ENCODE measurements at regions not wholly inside any gene's neighbourhood (a gene's known extent, or its start where the extent isn't known, plus 50 kb on each side); places are given as distances from the start of the nearest gene placed in this dataset.

GRCh38 chr12:111028830-111029229 lies 108.5 kb upstream of the MYL2 start:
- no peak for DNase-seq (ENCODE audit: low read depth in 1 of 2, low spot score in 1 of 2)

GRCh38 chr12:111027431-111027830 lies 107.1 kb upstream of the MYL2 start:
- no peak for DNase-seq (ENCODE audit: low read depth in 1 of 2, low spot score in 1 of 2)

- DNase-seq (ENCODE audit: low read depth in 1 of 2, low spot score in 1 of 2): no peak
Observed at GRCh38 chr12:111025792-111026430, 105.5 kb upstream of the MYL2 start.

GRCh38 chr12:111025301-111025700 lies 104.9 kb upstream of the MYL2 start:
- no peak for DNase-seq (ENCODE audit: low read depth in 1 of 2, low spot score in 1 of 2)

GRCh38 chr12:111024205-111024801 lies 103.9 kb upstream of the MYL2 start:
- DNase-seq (ENCODE audit: low read depth in 1 of 2, low spot score in 1 of 2): peak; percentile 11 to 17

GRCh38 chr12:111022386-111022785 lies 102.0 kb upstream of the MYL2 start:
- no peak for DNase-seq (ENCODE audit: low read depth in 1 of 2, low spot score in 1 of 2)

GRCh38 chr12:111014547-111014946 lies 94.2 kb upstream of the MYL2 start:
- DNase-seq (ENCODE audit: low read depth in 1 of 2, low spot score in 1 of 2): no peak

- DNase-seq (ENCODE audit: low read depth in 1 of 2, low spot score in 1 of 2): no peak
Observed at GRCh38 chr12:111012918-111013317, 92.5 kb upstream of the MYL2 start.

- no peak for DNase-seq (ENCODE audit: low read depth in 1 of 2, low spot score in 1 of 2)
Observed at GRCh38 chr12:111011999-111012600, 91.7 kb upstream of the MYL2 start.

GRCh38 chr12:111010916-111011657 lies 90.7 kb upstream of the MYL2 start:
- no peak for DNase-seq (ENCODE audit: low read depth in 1 of 2, low spot score in 1 of 2)

GRCh38 chr12:111010061-111010460 lies 89.7 kb upstream of the MYL2 start:
- no peak for DNase-seq (ENCODE audit: low read depth in 1 of 2, low spot score in 1 of 2)

GRCh38 chr12:111006621-111007020 lies 86.2 kb upstream of the MYL2 start:
- no peak for DNase-seq (ENCODE audit: low read depth in 1 of 2, low spot score in 1 of 2)

- DNase-seq (ENCODE audit: low read depth in 1 of 2, low spot score in 1 of 2): no peak
Observed at GRCh38 chr12:110998971-110999370, 78.6 kb upstream of the MYL2 start.

GRCh38 chr12:110998165-110998564 lies 77.8 kb upstream of the MYL2 start:
- no peak for DNase-seq (ENCODE audit: low read depth in 1 of 2, low spot score in 1 of 2)

- DNase-seq (ENCODE audit: low read depth in 1 of 2, low spot score in 1 of 2): no peak
Observed at GRCh38 chr12:110996415-110996814, 76.0 kb upstream of the MYL2 start.

GRCh38 chr12:110995615-110996014 lies 75.2 kb upstream of the MYL2 start:
- DNase-seq (ENCODE audit: low read depth in 1 of 2, low spot score in 1 of 2): no peak

- no peak for DNase-seq (ENCODE audit: low read depth in 1 of 2, low spot score in 1 of 2)
Observed at GRCh38 chr12:110995016-110995415, 74.6 kb upstream of the MYL2 start.

GRCh38 chr12:110993434-110993833 lies 73.1 kb upstream of the MYL2 start:
- no peak for DNase-seq (ENCODE audit: low read depth in 1 of 2, low spot score in 1 of 2)

GRCh38 chr12:110992909-110993308 lies 72.5 kb upstream of the MYL2 start:
- DNase-seq (ENCODE audit: low read depth in 1 of 2, low spot score in 1 of 2): no peak

GRCh38 chr12:110983811-110984210 lies 63.4 kb upstream of the MYL2 start:
- DNase-seq (ENCODE audit: low read depth in 1 of 2, low spot score in 1 of 2): no peak

GRCh38 chr12:110972866-110973265 lies 52.5 kb upstream of the MYL2 start:
- DNase-seq (ENCODE audit: low read depth in 1 of 2, low spot score in 1 of 2): no peak

- DNase-seq (ENCODE audit: low read depth in 1 of 2, low spot score in 1 of 2): no peak
Observed at GRCh38 chr12:110971936-110972335, 51.6 kb upstream of the MYL2 start.
